Breast epithelium (tissue), 3 donors: ENCODE measurements at regions not wholly inside any gene's neighbourhood (a gene's known extent, or its start where the extent isn't known, plus 50 kb on each side); places are given as distances from the start of the nearest gene placed in this dataset.

ENCODE experiments used
- POLR2A ChIP-seq: fragments of 450-650 bp; IDR thresholded peaks from one replicate; pipeline ENCODE4 v1.6.1; 2016; ENCODE audit warnings: antibody characterized with exemption, mild to moderate bottlenecking, moderate library complexity
- POLR2AphosphoS5 ChIP-seq, 3 donors: sonication (generic); formaldehyde crosslinking; IDR thresholded peaks; one replicate each; pipeline ENCODE4 v1.6.1; 2017; ENCODE audit warnings: antibody characterized with exemption in 3 of 3
- TF ChIP-seq, protein P1 (sequence below), 3 donors: fragments of 450-650 bp; IDR thresholded peaks; one replicate each; pipeline ENCODE4 v1.5.1; 2016 to 2017; ENCODE audit warnings: antibody characterized with exemption in 3 of 3, mild to moderate bottlenecking in 3 of 3, moderate library complexity in 3 of 3

GRCh38 chr4:97081951-97082350, 1061.3 kb downstream of the STPG2 start:
- TF ChIP-seq, protein P1, sequence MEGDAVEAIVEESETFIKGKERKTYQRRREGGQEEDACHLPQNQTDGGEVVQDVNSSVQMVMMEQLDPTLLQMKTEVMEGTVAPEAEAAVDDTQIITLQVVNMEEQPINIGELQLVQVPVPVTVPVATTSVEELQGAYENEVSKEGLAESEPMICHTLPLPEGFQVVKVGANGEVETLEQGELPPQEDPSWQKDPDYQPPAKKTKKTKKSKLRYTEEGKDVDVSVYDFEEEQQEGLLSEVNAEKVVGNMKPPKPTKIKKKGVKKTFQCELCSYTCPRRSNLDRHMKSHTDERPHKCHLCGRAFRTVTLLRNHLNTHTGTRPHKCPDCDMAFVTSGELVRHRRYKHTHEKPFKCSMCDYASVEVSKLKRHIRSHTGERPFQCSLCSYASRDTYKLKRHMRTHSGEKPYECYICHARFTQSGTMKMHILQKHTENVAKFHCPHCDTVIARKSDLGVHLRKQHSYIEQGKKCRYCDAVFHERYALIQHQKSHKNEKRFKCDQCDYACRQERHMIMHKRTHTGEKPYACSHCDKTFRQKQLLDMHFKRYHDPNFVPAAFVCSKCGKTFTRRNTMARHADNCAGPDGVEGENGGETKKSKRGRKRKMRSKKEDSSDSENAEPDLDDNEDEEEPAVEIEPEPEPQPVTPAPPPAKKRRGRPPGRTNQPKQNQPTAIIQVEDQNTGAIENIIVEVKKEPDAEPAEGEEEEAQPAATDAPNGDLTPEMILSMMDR (IDR thresholded peaks at IDR 0.05) = no peak
- TF ChIP-seq POLR2A = no peak
- TF ChIP-seq POLR2AphosphoS5 (IDR thresholded peaks at IDR 0.05) = no peak
